ENCODE measurements at regions not wholly inside any gene's neighbourhood (a gene's known extent, or its start where the extent isn't known, plus 50 kb on each side); places are given as distances from the start of the nearest gene placed in this dataset.

- no peak for DNase-seq
Measured at GRCh38 chr22:22091400-22091878, 108.9 kb upstream of the TOP3B start.

DNA sequence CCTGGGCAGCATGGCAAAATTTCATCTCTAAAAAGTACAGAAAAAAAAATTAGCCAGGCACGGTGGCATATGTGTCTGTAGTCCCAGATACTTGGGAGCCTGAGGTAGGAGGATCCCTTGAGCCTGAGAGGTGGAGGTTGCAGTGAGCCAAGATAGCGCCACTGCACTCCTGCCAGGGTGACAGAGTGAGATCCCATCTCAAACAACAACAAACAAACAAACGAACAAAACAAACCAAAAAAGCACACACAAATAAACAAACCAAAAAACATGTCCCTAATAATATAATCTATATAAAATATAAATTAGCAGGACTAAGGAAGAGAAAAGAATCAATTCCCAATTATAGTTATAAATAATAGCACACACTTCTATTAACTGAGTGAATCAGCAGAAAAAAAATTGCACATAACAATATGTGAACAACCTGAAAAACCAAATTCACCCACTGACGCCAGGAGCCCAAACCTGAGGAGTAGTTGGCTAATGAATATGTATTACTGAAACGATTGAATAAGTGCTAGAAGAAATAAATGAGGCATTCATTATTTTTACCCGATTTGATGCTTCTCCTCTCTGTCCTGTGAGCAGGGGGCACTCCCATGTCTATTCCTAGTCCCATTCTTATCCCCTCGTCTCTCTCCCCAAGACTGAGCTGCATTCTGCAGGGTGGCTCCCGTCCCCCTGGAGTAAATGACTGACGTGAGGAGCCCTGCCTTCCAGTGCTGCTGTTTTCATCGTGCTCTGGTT is 108.2 kb upstream of the TOP3B start:
- DNase-seq, result no peak

- no peak for DNase-seq
Measured at GRCh38 chr22:22089459-22090308, 107.1 kb upstream of the TOP3B start.

GRCh38 chr22:22088658-22089458 is 106.3 kb upstream of the TOP3B start:
- DNase-seq, result no peak

DNA sequence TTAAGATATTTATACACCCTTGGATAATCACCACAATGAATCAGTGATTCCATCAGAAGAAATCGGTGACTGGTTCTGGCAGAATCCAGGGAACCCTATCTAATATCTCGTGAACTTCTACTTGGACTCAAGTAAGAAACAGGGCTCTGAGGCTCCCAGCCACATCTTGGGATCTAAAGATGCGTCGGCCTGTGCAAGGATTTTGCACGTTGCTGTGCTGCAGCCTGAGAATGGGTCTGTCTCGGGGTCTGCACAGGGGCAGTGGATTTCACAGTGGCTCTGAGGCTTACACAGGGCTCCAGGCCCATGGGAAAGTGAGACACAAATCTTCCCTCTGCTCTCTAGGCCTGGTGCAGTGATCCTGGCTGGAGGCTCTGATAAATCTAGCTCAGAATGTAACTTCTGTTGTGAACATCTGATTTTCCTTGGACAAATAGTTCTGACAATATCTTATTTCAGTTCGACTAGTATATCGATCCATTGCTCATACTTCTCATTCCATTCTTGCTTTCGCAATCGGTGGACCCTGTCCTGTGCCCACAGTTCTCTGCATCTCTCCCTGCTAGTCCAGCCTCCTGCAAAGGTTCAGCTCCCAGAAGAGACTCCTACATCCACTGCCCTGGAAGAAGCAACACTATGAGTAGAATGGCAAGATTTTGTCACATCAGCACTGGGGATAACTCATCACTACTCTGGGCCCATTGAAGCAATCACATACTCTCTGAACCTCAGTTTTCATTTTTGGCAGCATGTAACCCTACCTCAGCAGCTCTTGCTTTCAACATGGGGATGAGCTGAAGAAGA is 105.5 kb upstream of the TOP3B start:
- no peak for DNase-seq

DNA sequence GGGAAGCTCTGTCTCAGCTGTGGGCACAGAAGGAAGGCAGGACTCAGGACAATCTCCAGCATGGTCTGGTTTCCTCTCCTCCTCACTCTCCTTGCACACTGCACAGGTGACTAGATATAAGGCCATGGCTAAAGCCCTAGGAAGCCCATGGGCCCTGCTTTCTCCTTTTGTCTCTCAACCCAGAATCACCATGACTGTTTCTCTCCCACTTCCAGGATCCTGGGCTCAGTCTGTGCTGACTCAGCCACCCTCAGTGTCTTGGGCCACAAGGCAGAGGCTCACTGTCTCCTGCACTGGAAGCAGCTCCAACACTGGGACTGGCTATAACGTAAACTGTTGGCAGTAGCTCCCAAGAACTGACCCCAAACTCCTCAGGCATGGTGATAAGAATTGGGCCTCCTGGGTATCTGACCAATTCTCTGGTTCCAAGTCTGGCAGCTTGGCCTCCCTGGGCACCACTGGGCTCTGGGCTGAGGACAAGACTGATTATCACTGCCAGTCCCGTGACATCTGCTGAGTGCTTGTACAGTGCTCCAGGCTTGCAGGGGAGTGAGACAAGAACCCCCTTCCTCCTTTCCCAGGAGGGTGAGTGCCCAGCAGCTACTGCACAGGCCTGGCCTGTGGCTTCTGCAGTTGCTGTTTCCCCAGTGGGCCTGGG is 104.0 kb upstream of the TOP3B start:
- DNase-seq, result no peak

DNA sequence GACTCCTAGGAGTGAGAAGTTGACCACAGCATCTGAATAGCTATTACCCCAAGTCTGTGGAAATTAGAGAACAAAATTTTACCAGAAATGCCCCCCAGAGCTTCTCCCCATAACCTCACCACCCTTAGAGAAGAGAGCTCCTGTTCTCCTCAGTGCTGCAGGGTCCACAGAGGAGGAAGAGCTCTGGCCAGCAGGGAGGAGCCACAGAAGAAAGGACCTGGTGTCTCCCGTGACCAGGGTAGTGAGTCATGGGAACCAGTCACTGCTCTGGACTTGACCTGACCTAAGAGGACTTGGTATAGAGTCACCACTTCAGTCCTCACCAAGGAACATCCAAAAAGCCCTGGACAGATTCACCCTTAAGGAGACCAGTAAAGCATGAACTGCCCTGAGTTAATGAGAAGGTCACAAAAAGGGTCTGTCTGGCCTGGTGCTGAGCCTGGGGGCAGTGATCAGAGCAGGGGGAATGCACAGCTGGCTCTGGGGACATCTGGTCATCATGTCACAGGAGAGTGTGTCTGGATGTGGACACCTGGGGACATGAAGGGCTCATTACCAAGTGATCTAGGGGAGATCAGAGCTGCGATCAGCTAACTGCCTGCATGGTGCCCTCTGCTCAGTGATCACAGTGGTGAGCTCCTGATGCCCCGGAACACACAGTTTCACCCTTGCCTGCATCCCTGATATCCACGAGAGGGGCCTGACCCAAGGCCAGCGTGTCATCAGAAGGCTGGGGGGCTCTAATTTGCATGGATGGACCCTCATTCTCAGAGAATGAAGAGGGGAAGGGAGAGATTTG is 103.3 kb upstream of the TOP3B start:
- no peak for DNase-seq

DNA sequence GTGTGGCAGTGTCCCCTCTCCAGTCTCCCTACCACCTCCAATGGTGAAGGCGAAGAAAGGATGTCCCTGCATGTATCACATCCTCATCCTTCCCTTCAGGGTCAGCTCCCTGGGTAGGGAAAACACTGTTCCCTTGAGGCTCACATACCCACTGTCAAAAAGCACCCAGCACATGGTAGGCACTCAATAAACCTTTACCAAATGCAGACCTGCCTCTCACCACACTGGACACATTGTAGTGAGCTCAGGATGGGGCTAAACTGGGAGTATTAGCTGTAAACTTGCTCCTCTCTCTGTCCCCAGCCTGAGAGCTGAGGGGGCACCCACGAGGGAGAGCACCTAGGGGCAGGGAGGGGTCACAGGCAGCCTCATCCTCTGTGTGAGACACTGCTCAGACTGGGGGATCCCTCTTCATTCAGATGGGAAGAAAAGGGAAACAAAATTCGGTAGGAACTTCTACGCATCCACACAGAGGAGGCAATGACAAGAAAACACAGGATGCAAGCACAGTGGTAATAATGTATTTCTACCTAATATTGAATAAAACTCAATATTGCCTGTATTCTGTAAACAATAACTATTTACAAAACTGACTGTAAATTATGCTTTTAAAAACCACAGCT is 101.6 kb upstream of the TOP3B start:
- DNase-seq, result no peak

DNA sequence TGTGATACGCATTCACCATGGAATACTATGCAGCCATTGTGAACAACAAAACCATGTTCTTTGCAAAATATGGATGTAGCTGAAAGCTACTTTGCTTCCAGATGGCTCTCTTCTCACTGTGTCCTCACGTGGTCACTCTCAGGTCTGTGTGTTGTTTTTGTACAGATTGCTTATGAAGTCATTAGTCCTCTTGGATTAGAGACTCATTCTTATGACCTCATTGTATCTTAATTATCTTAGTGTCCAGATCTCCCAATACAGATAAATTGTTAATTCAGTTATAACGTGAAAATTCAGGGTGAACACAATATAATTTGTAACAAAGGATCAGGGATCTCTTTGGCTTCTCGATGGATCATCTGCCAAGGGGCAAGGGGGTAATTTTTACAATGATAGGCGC is 100.4 kb upstream of the TOP3B start:
- DNase-seq, result no peak

DNA sequence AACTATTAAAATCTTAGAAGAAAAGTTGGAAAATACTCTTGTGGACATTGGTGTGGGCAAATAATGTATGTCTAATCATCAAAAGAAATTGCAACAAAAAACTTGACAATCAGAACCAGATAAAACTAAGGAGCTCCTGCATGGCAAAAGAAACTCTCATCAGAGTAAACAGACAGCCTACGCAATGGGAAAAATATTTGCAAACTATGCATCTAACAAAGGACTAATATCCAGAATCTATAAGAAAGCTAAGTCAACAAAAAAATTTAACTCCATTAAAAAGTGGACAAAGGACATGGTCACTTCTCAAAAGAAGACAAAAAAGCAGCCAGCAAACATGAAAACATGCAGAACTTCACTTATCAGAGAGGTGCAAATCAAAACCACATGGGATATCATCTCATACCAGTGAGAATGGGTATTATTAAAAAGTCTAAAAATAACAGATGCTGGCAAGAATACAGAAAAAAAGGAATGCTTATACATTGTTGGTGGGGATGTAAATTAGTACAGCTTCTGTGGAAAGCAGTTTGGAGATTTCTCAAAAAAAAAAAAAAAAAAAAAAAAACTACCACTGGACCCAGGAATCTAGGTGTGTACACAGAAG is 99.7 kb upstream of the TOP3B start:
- DNase-seq, result no peak

DNA sequence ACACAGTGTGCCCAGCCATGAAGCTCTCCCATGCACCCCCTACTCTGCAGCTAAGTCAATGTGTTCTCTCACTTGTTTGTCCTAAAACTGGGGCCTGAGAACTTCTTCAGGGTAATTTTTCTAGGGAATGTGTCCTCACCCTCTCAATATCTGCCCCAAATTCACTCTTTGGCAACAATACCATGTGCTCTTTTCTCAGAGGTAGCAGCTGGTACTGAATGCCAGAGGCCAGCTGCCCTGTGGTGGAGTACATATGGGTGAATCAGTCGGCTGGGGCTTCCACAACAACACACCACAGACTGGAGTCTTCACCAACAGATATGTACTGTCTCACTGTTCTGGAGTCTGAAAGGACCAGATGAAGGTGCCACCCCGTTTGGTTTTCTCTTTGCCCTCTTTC is 97.7 kb upstream of the TOP3B start:
- DNase-seq, result no peak

- no peak for DNase-seq
Measured at GRCh38 chr22:22079404-22080148, 97.0 kb upstream of the TOP3B start.

- DNase-seq, result no peak
Measured at GRCh38 chr22:22078329-22078728, 95.7 kb upstream of the TOP3B start.

GRCh38 chr22:22076932-22077703 is 94.5 kb upstream of the TOP3B start:
- DNase-seq, result no peak

DNA sequence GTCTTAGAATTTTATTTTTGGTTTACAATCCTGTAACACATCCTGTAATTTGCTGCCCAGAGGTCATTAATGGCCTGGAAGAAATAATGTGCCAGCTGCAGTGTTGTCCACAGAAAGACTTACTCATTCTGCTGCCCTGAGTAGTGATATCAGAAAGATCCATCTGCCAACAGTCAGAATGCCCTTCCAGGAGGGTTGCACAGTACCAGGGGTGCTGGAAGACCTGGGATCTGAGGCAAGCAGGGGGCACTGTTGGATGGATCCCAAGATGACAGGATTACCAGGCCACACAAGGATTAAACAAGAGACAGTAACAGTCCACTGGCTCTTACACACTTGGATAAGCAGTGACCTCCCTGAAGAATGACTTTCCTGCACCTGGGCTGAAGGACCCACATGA is 93.8 kb upstream of the TOP3B start:
- no peak for DNase-seq

GRCh38 chr22:22075382-22076163 is 93.0 kb upstream of the TOP3B start:
- no peak for DNase-seq

GRCh38 chr22:22074634-22075381 is 92.2 kb upstream of the TOP3B start:
- DNase-seq, result no peak
